ENCODE measurements at regions not wholly inside any gene's neighbourhood (a gene's known extent, or its start where the extent isn't known, plus 50 kb on each side); places are given as distances from the start of the nearest gene placed in this dataset.
A peak's percentile ranks its signal among the peaks of the same experiment; 100 is the strongest.

DNA sequence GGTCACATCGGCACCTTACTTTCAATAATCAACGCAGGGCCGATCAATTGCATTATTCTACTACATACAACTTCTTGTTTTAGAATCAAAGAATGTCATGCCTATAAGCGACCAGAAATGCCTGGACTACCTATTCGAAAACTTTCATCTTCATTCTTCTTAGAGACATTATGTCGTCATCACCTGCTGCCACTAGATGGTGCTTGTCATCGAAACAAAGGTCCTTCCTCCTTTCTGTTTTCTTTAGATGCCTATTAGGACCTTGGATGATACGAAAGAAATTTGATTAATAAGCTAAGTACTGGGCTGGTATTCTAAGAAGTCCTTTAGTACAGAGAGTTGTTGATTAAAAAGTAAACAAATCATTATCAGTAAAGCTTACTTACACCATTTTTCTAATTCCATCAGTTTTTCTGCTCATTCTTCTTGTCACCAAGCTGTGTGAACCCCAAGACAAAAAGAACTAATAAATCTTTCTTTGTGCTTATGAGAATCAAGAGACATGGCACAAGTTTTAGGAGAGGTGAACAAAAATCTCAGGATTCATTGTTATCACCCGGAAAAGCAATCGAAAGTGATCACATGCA is 154.5 kb upstream of the SLC4A4 start:
- FAIRE-seq = peak; percentile 79
- Histone ChIP-seq H2AFZ (ENCODE audit: low read depth, low read length) (no peak overlapping the region), H4K20me1 (replicated peaks; ENCODE audit: control insufficient read depth, extremely low read depth, insufficient read depth, low read length) (no peaks in the 10 kb centered on the region), H3K36me3 (ENCODE audit: control insufficient read depth in 2 of 2, extremely low read depth in 1 of 2, insufficient read depth in 2 of 2, low read length in 2 of 2) (no peaks in the 10 kb centered on the region), H3K4me1 (ENCODE audit: control insufficient read depth, extremely low read depth, insufficient read depth, low read length) (peaks cover 4% of the 10 kb centered on the region), H3K4me3 (replicated peaks in 1 of 3; ENCODE audit: insufficient read depth in 1 of 3, low read depth in 1 of 3, low read length in 3 of 3) (no peak overlapping the region), H3K9me1 (replicated peaks; ENCODE audit: control insufficient read depth, extremely low read depth, insufficient read depth, low read length) (no peaks in the 10 kb centered on the region), H3K9ac (replicated peaks; ENCODE audit: extremely low read depth, insufficient read depth, low read length) (no peak overlapping the region), H3K79me2 (ENCODE audit: control insufficient read depth, insufficient read depth, low read length) (no peaks in the 10 kb centered on the region), H3K27ac (ENCODE audit: insufficient read depth, low read depth, low read length) (no peak overlapping the region), H3K4me2 (ENCODE audit: insufficient read depth, low read length) (no peak overlapping the region), H3K9me3 (replicated peaks; ENCODE audit: control insufficient read depth, insufficient read depth, low read length) (no peaks in the 10 kb centered on the region), H3K27me3 (ENCODE audit: control insufficient read depth in 2 of 2, insufficient read depth in 2 of 2, low read length in 2 of 2) (peaks cover 25 to 49% of the 10 kb centered on the region in 2 experiments)
- BruUV-seq (replicated peaks) = no TSS peak
- ChIA-PET POLR2A (no interaction called here), CTCF (interaction anchor here (0.8 to 1.5 kb wide), 6 partner anchors 10 to 1119 kb away, joined by 3 to 5 read pairs (median 4); no protein-coding TSS in a partner anchor)
- dilution Hi-C loops (cut with MboI; ENCODE audit: extremely low pct_ligation_motif_present, low sequenced_read_pairs) = no loop called here
- peak; percentile 37 for DNase-seq (ENCODE audit: low read depth, low spot score)
- TF ChIP-seq EZH2 (IDR thresholded peaks at IDR 0.05; ENCODE audit: borderline replicate concordance, low read depth, low read length, severe bottlenecking) (peak; percentile 31), JUN (IDR thresholded peaks at IDR 0.05; ENCODE audit: borderline replicate concordance, insufficient read depth, insufficient read length, low read depth) (peak; percentile 35)
- TF ChIP-seq, protein P1, sequence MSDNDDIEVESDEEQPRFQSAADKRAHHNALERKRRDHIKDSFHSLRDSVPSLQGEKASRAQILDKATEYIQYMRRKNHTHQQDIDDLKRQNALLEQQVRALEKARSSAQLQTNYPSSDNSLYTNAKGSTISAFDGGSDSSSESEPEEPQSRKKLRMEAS (IDR thresholded peaks at IDR 0.05; ENCODE audit: insufficient read depth, insufficient read length) = no peak
- TF ChIP-seq, protein P2, sequence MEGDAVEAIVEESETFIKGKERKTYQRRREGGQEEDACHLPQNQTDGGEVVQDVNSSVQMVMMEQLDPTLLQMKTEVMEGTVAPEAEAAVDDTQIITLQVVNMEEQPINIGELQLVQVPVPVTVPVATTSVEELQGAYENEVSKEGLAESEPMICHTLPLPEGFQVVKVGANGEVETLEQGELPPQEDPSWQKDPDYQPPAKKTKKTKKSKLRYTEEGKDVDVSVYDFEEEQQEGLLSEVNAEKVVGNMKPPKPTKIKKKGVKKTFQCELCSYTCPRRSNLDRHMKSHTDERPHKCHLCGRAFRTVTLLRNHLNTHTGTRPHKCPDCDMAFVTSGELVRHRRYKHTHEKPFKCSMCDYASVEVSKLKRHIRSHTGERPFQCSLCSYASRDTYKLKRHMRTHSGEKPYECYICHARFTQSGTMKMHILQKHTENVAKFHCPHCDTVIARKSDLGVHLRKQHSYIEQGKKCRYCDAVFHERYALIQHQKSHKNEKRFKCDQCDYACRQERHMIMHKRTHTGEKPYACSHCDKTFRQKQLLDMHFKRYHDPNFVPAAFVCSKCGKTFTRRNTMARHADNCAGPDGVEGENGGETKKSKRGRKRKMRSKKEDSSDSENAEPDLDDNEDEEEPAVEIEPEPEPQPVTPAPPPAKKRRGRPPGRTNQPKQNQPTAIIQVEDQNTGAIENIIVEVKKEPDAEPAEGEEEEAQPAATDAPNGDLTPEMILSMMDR (IDR thresholded peaks at IDR 0.05; ENCODE audit: extremely low read depth in 1 of 2, insufficient read depth in 1 of 2, low read depth in 1 of 2, low read length in 2 of 2) = peak; percentile 46 to 52
- intact Hi-C loops (cut with micrococcal nuclease) = loop anchor here (1.0 to 10.0 kb wide), 3 partner anchors 529 to 1121 kb away; no protein-coding TSS in a partner anchor

Measured in endothelial cell of umbilical vein (primary cell).